ENCODE measurements at regions not wholly inside any gene's neighbourhood (a gene's known extent, or its start where the extent isn't known, plus 50 kb on each side); places are given as distances from the start of the nearest gene placed in this dataset.
"Not testable (repeated sequence)": the region's sequence is repeated elsewhere in the genome, so short reads cannot be mapped to it uniquely, and the experiment has no call there.

DNA sequence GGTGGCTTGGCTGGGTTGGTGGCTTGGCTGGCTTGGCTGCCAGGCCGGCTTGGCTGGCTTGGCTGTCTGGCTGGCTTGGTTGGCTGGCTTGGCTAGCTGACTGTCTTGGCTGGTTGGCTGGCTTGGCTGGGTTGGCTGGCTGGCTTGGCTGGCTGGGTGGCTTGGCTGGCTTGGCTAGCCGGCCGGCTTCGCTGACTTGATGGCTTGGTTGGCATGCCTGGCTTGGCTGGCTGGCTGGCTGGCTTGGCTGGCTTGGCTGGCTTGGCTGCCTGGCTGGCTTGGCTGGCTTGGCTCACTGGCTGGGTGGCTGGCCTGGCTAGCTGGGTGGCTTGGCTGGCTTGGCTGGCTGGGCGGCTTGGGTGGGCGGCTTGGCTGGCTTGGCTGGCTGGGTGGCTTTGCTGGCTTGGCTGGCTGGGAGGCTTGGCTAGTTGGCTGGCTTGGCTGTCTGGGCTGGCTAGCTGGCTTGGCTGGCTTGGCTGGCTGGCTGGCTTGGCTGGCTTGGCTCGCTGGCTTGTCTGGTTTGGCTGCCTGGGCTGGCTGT is 2836.1 kb downstream of the RPIA start:
- not testable (repeated sequence) for H3K27me3 Mint-ChIP-seq; DNase-seq; H3K36me3 ChIP-seq (ENCODE audit: control insufficient read depth, insufficient read depth, low read length); H3K27ac Mint-ChIP-seq; H3K4me1 Mint-ChIP-seq; H3K36me3 Mint-ChIP-seq; H3K27ac ChIP-seq (ENCODE audit: insufficient read depth, low read length, poor library complexity, severe bottlenecking); H3K9me3 Mint-ChIP-seq; H3K4me1 ChIP-seq (ENCODE audit: control insufficient read depth, insufficient read depth, low read length, poor library complexity, severe bottlenecking); H3K27me3 ChIP-seq (ENCODE audit: control insufficient read depth, insufficient read depth, low read length); H3K4me3 Mint-ChIP-seq; ATAC-seq (ENCODE audit: low read depth in 2 of 2); H3K4me3 ChIP-seq (ENCODE audit: low read depth, low read length); H3K9me3 ChIP-seq (ENCODE audit: control insufficient read depth in 2 of 2, low read length in 2 of 2)

GRCh38 chr2:91528361-91528760 is 2836.9 kb downstream of the RPIA start:
- H3K27me3 ChIP-seq (ENCODE audit: control insufficient read depth, insufficient read depth, low read length); ATAC-seq (ENCODE audit: low read depth in 2 of 2); DNase-seq; H3K36me3 ChIP-seq (ENCODE audit: control insufficient read depth, insufficient read depth, low read length); H3K4me3 Mint-ChIP-seq; H3K27ac Mint-ChIP-seq; H3K4me1 ChIP-seq (ENCODE audit: control insufficient read depth, insufficient read depth, low read length, poor library complexity, severe bottlenecking); H3K4me3 ChIP-seq (ENCODE audit: low read depth, low read length); H3K36me3 Mint-ChIP-seq; H3K27ac ChIP-seq (ENCODE audit: insufficient read depth, low read length, poor library complexity, severe bottlenecking); H3K9me3 Mint-ChIP-seq; H3K27me3 Mint-ChIP-seq; H3K9me3 ChIP-seq (ENCODE audit: control insufficient read depth in 2 of 2, low read length in 2 of 2); H3K4me1 Mint-ChIP-seq: not testable (repeated sequence)

DNA sequence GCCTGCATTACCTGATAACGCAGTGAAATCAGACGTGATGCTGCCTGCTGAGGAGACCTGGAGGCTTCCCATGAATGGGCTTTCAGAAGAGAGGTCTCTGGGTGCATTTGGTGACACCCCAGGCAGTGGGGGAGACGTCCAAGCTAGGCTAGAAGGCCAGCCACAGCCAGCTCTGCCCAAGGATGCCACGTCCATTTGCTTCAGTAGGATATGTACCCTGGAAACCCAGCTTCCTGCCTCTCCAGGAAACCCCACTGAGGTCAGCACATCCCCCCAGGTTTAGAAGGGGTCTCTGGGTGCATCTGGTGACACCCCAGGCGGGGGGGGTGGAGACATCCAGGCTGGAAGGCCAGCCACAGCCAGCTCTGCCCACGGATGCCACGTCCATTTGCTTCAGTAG is 2844.6 kb downstream of the RPIA start:
- H3K4me3 Mint-ChIP-seq, DNase-seq: not testable (repeated sequence)

DNA sequence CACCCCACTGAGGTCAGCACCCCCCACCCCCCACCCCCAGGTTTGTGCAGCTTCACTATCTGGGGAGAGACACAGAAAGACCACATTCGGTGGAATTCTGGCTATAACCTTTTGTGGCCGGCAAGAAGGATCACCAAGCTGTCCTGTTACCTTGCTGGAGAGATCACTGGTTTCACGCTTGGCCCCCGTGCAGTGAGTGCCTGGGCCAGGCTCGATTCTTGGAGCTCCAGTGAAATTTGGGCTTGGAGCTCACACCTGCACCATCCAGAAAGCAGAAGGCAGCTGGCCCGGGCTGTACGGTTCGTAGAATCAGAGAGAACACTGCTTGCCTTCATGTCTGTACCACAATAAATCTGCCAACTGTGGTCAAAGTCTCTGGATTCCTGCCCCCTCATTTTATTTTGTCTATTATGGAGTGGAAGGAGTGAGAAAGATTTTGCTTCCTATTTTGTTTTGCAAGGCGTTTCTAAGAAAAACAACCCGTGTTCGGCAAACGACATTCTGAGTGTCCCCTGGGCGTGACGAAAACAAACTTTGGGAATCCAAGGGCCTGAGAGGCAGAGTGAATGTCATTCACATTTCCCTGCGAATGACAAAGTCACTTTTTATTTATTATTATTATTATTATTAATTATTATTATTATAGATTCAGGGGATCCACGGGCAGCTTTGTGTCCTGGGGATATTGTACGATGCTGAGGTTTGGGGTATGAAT is 2845.2 kb downstream of the RPIA start:
- H3K9me3 ChIP-seq (ENCODE audit: control insufficient read depth in 2 of 2, low read length in 2 of 2); ATAC-seq (ENCODE audit: low read depth in 2 of 2); DNase-seq; H3K4me1 ChIP-seq (ENCODE audit: control insufficient read depth, insufficient read depth, low read length, poor library complexity, severe bottlenecking); H3K27me3 ChIP-seq (ENCODE audit: control insufficient read depth, insufficient read depth, low read length); H3K36me3 Mint-ChIP-seq; H3K27me3 Mint-ChIP-seq; H3K4me3 ChIP-seq (ENCODE audit: low read depth, low read length); H3K9me3 Mint-ChIP-seq; H3K36me3 ChIP-seq (ENCODE audit: control insufficient read depth, insufficient read depth, low read length); H3K27ac Mint-ChIP-seq; H3K27ac ChIP-seq (ENCODE audit: insufficient read depth, low read length, poor library complexity, severe bottlenecking); H3K4me3 Mint-ChIP-seq; H3K4me1 Mint-ChIP-seq: not testable (repeated sequence)

More for the DNA sequence above, 2844.6 kb downstream of the RPIA start:
- H3K9me3 Mint-ChIP-seq; H3K27ac ChIP-seq (ENCODE audit: insufficient read depth, low read length, poor library complexity, severe bottlenecking); H3K27me3 Mint-ChIP-seq; H3K36me3 Mint-ChIP-seq; ATAC-seq (ENCODE audit: low read depth in 2 of 2); H3K4me3 ChIP-seq (ENCODE audit: low read depth, low read length); H3K27ac Mint-ChIP-seq; H3K27me3 ChIP-seq (ENCODE audit: control insufficient read depth, insufficient read depth, low read length); H3K9me3 ChIP-seq (ENCODE audit: control insufficient read depth in 2 of 2, low read length in 2 of 2); H3K36me3 ChIP-seq (ENCODE audit: control insufficient read depth, insufficient read depth, low read length); H3K4me1 Mint-ChIP-seq; H3K4me1 ChIP-seq (ENCODE audit: control insufficient read depth, insufficient read depth, low read length, poor library complexity, severe bottlenecking): not testable (repeated sequence)

GRCh38 chr2:91549316-91549715 is 2857.8 kb downstream of the RPIA start:
- ATAC-seq (ENCODE audit: low read depth in 2 of 2); H3K27me3 Mint-ChIP-seq; H3K4me3 ChIP-seq (ENCODE audit: low read depth, low read length); H3K36me3 Mint-ChIP-seq; H3K36me3 ChIP-seq (ENCODE audit: control insufficient read depth, insufficient read depth, low read length); H3K27me3 ChIP-seq (ENCODE audit: control insufficient read depth, insufficient read depth, low read length); H3K27ac ChIP-seq (ENCODE audit: insufficient read depth, low read length, poor library complexity, severe bottlenecking); DNase-seq; H3K9me3 ChIP-seq (ENCODE audit: control insufficient read depth in 2 of 2, low read length in 2 of 2); H3K4me1 Mint-ChIP-seq; H3K4me1 ChIP-seq (ENCODE audit: control insufficient read depth, insufficient read depth, low read length, poor library complexity, severe bottlenecking); H3K9me3 Mint-ChIP-seq; H3K27ac Mint-ChIP-seq; H3K4me3 Mint-ChIP-seq: not testable (repeated sequence)

GRCh38 chr2:91558234-91558633 is 2866.8 kb downstream of the RPIA start:
- peaks cover 0 to 26% (median 8%) of the 10 kb centered on the region in 7 donors for H3K9me3 Mint-ChIP-seq
- H3K27me3 Mint-ChIP-seq; H3K4me1 ChIP-seq (ENCODE audit: control insufficient read depth, insufficient read depth, low read length, poor library complexity, severe bottlenecking); H3K4me3 ChIP-seq (ENCODE audit: low read depth, low read length); H3K4me3 Mint-ChIP-seq; H3K27ac ChIP-seq (ENCODE audit: insufficient read depth, low read length, poor library complexity, severe bottlenecking); DNase-seq; H3K36me3 Mint-ChIP-seq; H3K36me3 ChIP-seq (ENCODE audit: control insufficient read depth, insufficient read depth, low read length); H3K27ac Mint-ChIP-seq; H3K27me3 ChIP-seq (ENCODE audit: control insufficient read depth, insufficient read depth, low read length); ATAC-seq (ENCODE audit: low read depth in 2 of 2); H3K9me3 ChIP-seq (ENCODE audit: control insufficient read depth in 2 of 2, low read length in 2 of 2); H3K4me1 Mint-ChIP-seq: not testable (repeated sequence)

GRCh38 chr2:91559269-91559668 is 2867.8 kb downstream of the RPIA start:
- H3K36me3 Mint-ChIP-seq; H3K9me3 ChIP-seq (ENCODE audit: control insufficient read depth in 2 of 2, low read length in 2 of 2); DNase-seq; H3K4me1 ChIP-seq (ENCODE audit: control insufficient read depth, insufficient read depth, low read length, poor library complexity, severe bottlenecking); H3K4me3 ChIP-seq (ENCODE audit: low read depth, low read length); H3K27me3 ChIP-seq (ENCODE audit: control insufficient read depth, insufficient read depth, low read length); ATAC-seq (ENCODE audit: low read depth in 2 of 2); H3K4me3 Mint-ChIP-seq; H3K27ac ChIP-seq (ENCODE audit: insufficient read depth, low read length, poor library complexity, severe bottlenecking); H3K4me1 Mint-ChIP-seq; H3K27ac Mint-ChIP-seq; H3K36me3 ChIP-seq (ENCODE audit: control insufficient read depth, insufficient read depth, low read length); H3K27me3 Mint-ChIP-seq: not testable (repeated sequence)
- peaks cover 0 to 26% (median 8%) of the 10 kb centered on the region in 7 donors for H3K9me3 Mint-ChIP-seq

- H3K4me3 ChIP-seq (ENCODE audit: low read depth, low read length); H3K27me3 Mint-ChIP-seq; H3K9me3 ChIP-seq (ENCODE audit: control insufficient read depth in 2 of 2, low read length in 2 of 2); ATAC-seq (ENCODE audit: low read depth in 2 of 2); H3K27ac Mint-ChIP-seq; H3K4me3 Mint-ChIP-seq; H3K27me3 ChIP-seq (ENCODE audit: control insufficient read depth, insufficient read depth, low read length); DNase-seq; H3K27ac ChIP-seq (ENCODE audit: insufficient read depth, low read length, poor library complexity, severe bottlenecking); H3K4me1 Mint-ChIP-seq; H3K36me3 ChIP-seq (ENCODE audit: control insufficient read depth, insufficient read depth, low read length); H3K36me3 Mint-ChIP-seq; H3K4me1 ChIP-seq (ENCODE audit: control insufficient read depth, insufficient read depth, low read length, poor library complexity, severe bottlenecking): not testable (repeated sequence)
- peaks cover 0 to 26% (median 8%) of the 10 kb centered on the region in 7 donors for H3K9me3 Mint-ChIP-seq
These were observed 2868.6 kb downstream of the RPIA start for GRCh38 chr2:91559886-91560614.
